ENCODE measurements at regions not wholly inside any gene's neighbourhood (a gene's known extent, or its start where the extent isn't known, plus 50 kb on each side); places are given as distances from the start of the nearest gene placed in this dataset.

- ChIA-PET POLR2A (no interaction called here), CTCF (no interaction called here)
- H3K36me3 Mint-ChIP-seq (ENCODE audit: low read depth) = no peaks in the 10 kb centered on the region
- H3K4me1 Mint-ChIP-seq = no peaks in the 10 kb centered on the region
- no peak for DNase-seq
- intact Hi-C loops (cut with micrococcal nuclease) = no loop called here
- no peak for TF ChIP-seq CTCF (IDR thresholded peaks at IDR 0.05)
- H3K27me3 Mint-ChIP-seq = no peaks in the 10 kb centered on the region
- H3K4me3 Mint-ChIP-seq = no peak overlapping the region
- H3K9me3 Mint-ChIP-seq = peaks cover 2% of the 10 kb centered on the region
- no peak for ATAC-seq (ENCODE audit: low read depth)
- H3K27ac Mint-ChIP-seq = no peak overlapping the region
Measured at GRCh38 chr13:83716121-83716520, 166.2 kb downstream of the SLITRK1 start.

- Mint-ChIP-seq H3K9me3 (peaks cover 2% of the 10 kb centered on the region), H3K36me3 (ENCODE audit: low read depth) (no peaks in the 10 kb centered on the region), H3K27me3 (no peaks in the 10 kb centered on the region), H3K27ac (no peak overlapping the region), H3K4me1 (no peaks in the 10 kb centered on the region), H3K4me3 (no peak overlapping the region)
- POLR2A ChIA-PET = no interaction called here
- no peak for TF ChIP-seq CTCF (IDR thresholded peaks at IDR 0.05)
- DNase-seq = no peak
- CTCF ChIA-PET = no interaction called here
- intact Hi-C loops (cut with micrococcal nuclease) = no loop called here
- ATAC-seq (ENCODE audit: low read depth) = no peak
Measured at GRCh38 chr13:83714236-83714635, 168.0 kb downstream of the SLITRK1 start.

- CTCF ChIA-PET = no interaction called here
- Mint-ChIP-seq H3K9me3 (peaks cover 5% of the 10 kb centered on the region), H3K4me1 (no peaks in the 10 kb centered on the region), H3K27me3 (no peaks in the 10 kb centered on the region), H3K4me3 (no peak overlapping the region), H3K36me3 (ENCODE audit: low read depth) (no peaks in the 10 kb centered on the region), H3K27ac (no peak overlapping the region)
- intact Hi-C loops (cut with micrococcal nuclease) = no loop called here
- POLR2A ChIA-PET = no interaction called here
- no peak for TF ChIP-seq CTCF (IDR thresholded peaks at IDR 0.05)
- no peak for DNase-seq
- no peak for ATAC-seq (ENCODE audit: low read depth)
Measured at GRCh38 chr13:83710133-83710515, 172.2 kb downstream of the SLITRK1 start.

- no peak overlapping the region for H3K27ac Mint-ChIP-seq
- no peaks in the 10 kb centered on the region for H3K36me3 Mint-ChIP-seq (ENCODE audit: low read depth)
- H3K27me3 Mint-ChIP-seq = no peaks in the 10 kb centered on the region
- ChIA-PET CTCF (no interaction called here), POLR2A (no interaction called here)
- DNase-seq = no peak
- ATAC-seq (ENCODE audit: low read depth) = no peak
- no peaks in the 10 kb centered on the region for H3K4me1 Mint-ChIP-seq
- intact Hi-C loops (cut with micrococcal nuclease) = no loop called here
- H3K9me3 Mint-ChIP-seq = peaks cover 5% of the 10 kb centered on the region
- TF ChIP-seq CTCF (IDR thresholded peaks at IDR 0.05) = no peak
- H3K4me3 Mint-ChIP-seq = no peak overlapping the region
Measured at GRCh38 chr13:83709426-83710132, 172.7 kb downstream of the SLITRK1 start.

GRCh38 chr13:83702021-83702420, 180.3 kb downstream of the SLITRK1 start:
- Mint-ChIP-seq H3K36me3 (ENCODE audit: low read depth) (no peaks in the 10 kb centered on the region), H3K27me3 (no peaks in the 10 kb centered on the region), H3K4me1 (no peaks in the 10 kb centered on the region), H3K27ac (no peak overlapping the region), H3K9me3 (no peaks in the 10 kb centered on the region), H3K4me3 (no peak overlapping the region)
- POLR2A ChIA-PET = no interaction called here
- intact Hi-C loops (cut with micrococcal nuclease) = no loop called here
- TF ChIP-seq CTCF (IDR thresholded peaks at IDR 0.05) = no peak
- ATAC-seq (ENCODE audit: low read depth) (no peak), DNase-seq (no peak)
- CTCF ChIA-PET = no interaction called here
